Fibroblast of skin of right quadriceps (primary cell): ENCODE measurements at regions not wholly inside any gene's neighbourhood (a gene's known extent, or its start where the extent isn't known, plus 50 kb on each side); places are given as distances from the start of the nearest gene placed in this dataset.
"Not testable (repeated sequence)": the region's sequence is repeated elsewhere in the genome, so short reads cannot be mapped to it uniquely, and the experiment has no call there.

Experiments
- DNase-seq: peaks from one replicate; pipeline ENCODE4 v3.0.0-alpha.2; 2013

GRCh38 chrX:44674906-44675305, 132.2 kb upstream of the FUNDC1 start:
- no peak for DNase-seq

- no peak for DNase-seq
Measured at GRCh38 chrX:44669626-44670025, 127.0 kb upstream of the FUNDC1 start.

GRCh38 chrX:44667771-44668170, 125.1 kb upstream of the FUNDC1 start:
- no peak for DNase-seq

GRCh38 chrX:44657718-44658246, 115.1 kb upstream of the FUNDC1 start:
- DNase-seq: not testable (repeated sequence)

- no peak for DNase-seq
Measured at GRCh38 chrX:44651358-44651757, 108.7 kb upstream of the FUNDC1 start.

GRCh38 chrX:44643723-44644122, 101.1 kb upstream of the FUNDC1 start:
- DNase-seq: no peak

- no peak for DNase-seq
Measured at GRCh38 chrX:44637282-44637681, 94.6 kb upstream of the FUNDC1 start.

- no peak for DNase-seq
Measured at GRCh38 chrX:44621078-44621477, 78.4 kb upstream of the FUNDC1 start.

- DNase-seq: no peak
Measured at GRCh38 chrX:44619039-44619438, 76.4 kb upstream of the FUNDC1 start.

GRCh38 chrX:44596277-44596676, 53.6 kb upstream of the FUNDC1 start:
- DNase-seq: no peak
